SU-DHL-6 (cell line): ENCODE measurements at regions not wholly inside any gene's neighbourhood (a gene's known extent, or its start where the extent isn't known, plus 50 kb on each side); places are given as distances from the start of the nearest gene placed in this dataset.
"Not testable (repeated sequence)": the region's sequence is repeated elsewhere in the genome, so short reads cannot be mapped to it uniquely, and the experiment has no call there.

Experiments
- H2AFZ ChIP-seq: fragments of 200-600 bp; sonication (generic); 2 replicates; pipeline ENCODE4 v1.6.1; 2014; ENCODE audit warnings: low read depth, mild to moderate bottlenecking, moderate library complexity, mixed read lengths, antibody characterized with exemption, low read length; ENCODE audit not compliant: severe bottlenecking
- H3F3A ChIP-seq: fragments of 200-600 bp; shearing (Covaris generic); 2 replicates; pipeline ENCODE4 v1.6.0; 2016; ENCODE audit warnings: antibody characterized with exemption, mild to moderate bottlenecking; ENCODE audit not compliant: insufficient read depth
- H3K27ac ChIP-seq: fragments of 200-600 bp; sonication (generic); 2 replicates; pipeline ENCODE4 v1.5.1; 2016; ENCODE audit warnings: low read depth, mild to moderate bottlenecking, low read length, moderate library complexity, mixed read lengths
- H3K27me3 ChIP-seq: fragments of 200-600 bp; sonication (generic), shearing (Covaris generic); 2 replicates; pipeline ENCODE4 v1.6.0; 2014; ENCODE audit warnings: mild to moderate bottlenecking, low read length
- H3K36me3 ChIP-seq: fragments of 200-600 bp; sonication (generic); 2 replicates; pipeline ENCODE4 v1.6.1; 2014; ENCODE audit warnings: mild to moderate bottlenecking, low read length, mixed read lengths
- H3K4me2 ChIP-seq: fragments of 300-600, 200-600 bp; shearing (Covaris generic), sonication (generic); 2 replicates; pipeline ENCODE4 v1.6.0; 2014; ENCODE audit warnings: low read length, low read depth, mild to moderate bottlenecking; ENCODE audit not compliant: poor library complexity, severe bottlenecking
- H3K4me3 ChIP-seq: fragments of 200-600 bp; sonication (generic); 2 replicates; pipeline ENCODE4 v1.5.1; 2014; ENCODE audit warnings: antibody characterized with exemption, low read length, mild to moderate bottlenecking, mixed read lengths; ENCODE audit not compliant: insufficient read depth, poor library complexity, severe bottlenecking
- H3K79me2 ChIP-seq: fragments of 200-600 bp; sonication (generic); 2 replicates; pipeline ENCODE4 v1.6.1; 2014; ENCODE audit warnings: mild to moderate bottlenecking, low read length, moderate library complexity; ENCODE audit not compliant: insufficient read depth
- H3K9ac ChIP-seq: fragments of 200-600 bp; sonication (generic); 2 replicates; pipeline ENCODE4 v1.7.0; 2014; ENCODE audit warnings: mild to moderate bottlenecking, low read length
- H3K9me2 ChIP-seq: fragments of 200-600 bp; sonication (generic); replicated peaks from 2 replicates; pipeline ENCODE4 v1.6.1; 2014; ENCODE audit warnings: low read length; ENCODE audit not compliant: insufficient read depth
- H3K9me3 ChIP-seq: fragments of 200-600 bp; sonication (generic); 2 replicates; pipeline ENCODE4 v1.6.1; 2014; ENCODE audit warnings: low read length, mixed read lengths; ENCODE audit not compliant: insufficient read depth
- H4K20me1 ChIP-seq: fragments of 200-600 bp; sonication (generic); 2 replicates; pipeline ENCODE4 v1.6.1; 2014; ENCODE audit warnings: low read depth, mild to moderate bottlenecking, antibody characterized with exemption, low read length, moderate library complexity, mixed read lengths
- EZH2phosphoT487 ChIP-seq: fragments of 200-600 bp; sonication (generic), shearing (Covaris generic); conservative IDR thresholded peaks from 2 replicates; pipeline ENCODE4 v1.6.1; 2018; ENCODE audit warnings: mild to moderate bottlenecking, antibody characterized with exemption, low read length, moderate library complexity, mixed read lengths
- TF ChIP-seq, protein P1 (sequence below): fragments of 200-600 bp; sonication (generic); IDR thresholded peaks from one replicate; pipeline ENCODE4 v1.5.1; 2017; ENCODE audit warnings: antibody characterized with exemption, mild to moderate bottlenecking, low read length, moderate library complexity; ENCODE audit not compliant: insufficient read depth, poor library complexity, severe bottlenecking

DNA sequence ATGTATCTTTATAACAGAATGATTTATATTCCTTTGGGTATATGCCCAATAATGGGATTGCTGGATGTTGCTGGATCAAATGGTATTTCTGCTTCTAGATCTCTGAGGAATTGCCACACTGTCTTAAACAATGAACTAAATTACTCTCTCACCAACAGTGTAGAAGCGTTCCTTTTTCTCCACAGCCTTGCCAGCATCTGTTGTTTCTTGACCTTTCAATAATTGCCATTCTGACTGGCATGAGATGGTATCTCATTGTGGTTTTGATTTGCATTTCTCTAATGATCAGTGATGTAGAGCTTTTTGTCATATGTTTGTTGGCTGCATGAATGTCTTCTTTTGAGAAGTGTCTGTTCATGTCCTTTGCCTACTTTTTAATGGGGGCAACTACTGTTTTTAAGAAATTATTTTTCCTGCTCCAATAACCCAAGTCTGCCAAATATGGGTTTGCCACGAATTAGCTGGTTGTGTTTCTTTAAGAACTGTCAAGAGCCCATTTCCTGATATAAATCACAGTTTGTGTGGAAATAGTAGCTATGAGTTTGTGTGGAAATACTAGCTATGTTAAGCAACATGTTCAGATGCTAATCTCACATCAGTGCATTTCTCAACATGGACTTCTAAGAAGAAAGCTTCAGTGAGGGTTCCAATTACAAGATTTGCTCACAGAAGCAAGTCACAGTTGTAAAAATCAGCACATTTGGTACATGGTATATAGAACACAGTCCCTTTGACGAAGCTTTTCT is 259.4 kb downstream of the ANAPC1 start:
- Histone ChIP-seq H2AFZ (no peak overlapping the region), H3K9me3 (no peaks in the 10 kb centered on the region; the same call in 1 of the 2 replicates), H3F3A (no peaks in the 10 kb centered on the region), H3K4me2 (no peak overlapping the region), H3K79me2 (no peaks in the 10 kb centered on the region), H3K9ac (no peak overlapping the region), H4K20me1 (no peaks in the 10 kb centered on the region), H3K4me3 (no peak overlapping the region), H3K27ac (no peak overlapping the region), H3K27me3 (no peaks in the 10 kb centered on the region), H3K9me2 (no peaks in the 10 kb centered on the region), H3K36me3 (no peaks in the 10 kb centered on the region)
- TF ChIP-seq EZH2phosphoT487: no peak
- TF ChIP-seq, protein P1, sequence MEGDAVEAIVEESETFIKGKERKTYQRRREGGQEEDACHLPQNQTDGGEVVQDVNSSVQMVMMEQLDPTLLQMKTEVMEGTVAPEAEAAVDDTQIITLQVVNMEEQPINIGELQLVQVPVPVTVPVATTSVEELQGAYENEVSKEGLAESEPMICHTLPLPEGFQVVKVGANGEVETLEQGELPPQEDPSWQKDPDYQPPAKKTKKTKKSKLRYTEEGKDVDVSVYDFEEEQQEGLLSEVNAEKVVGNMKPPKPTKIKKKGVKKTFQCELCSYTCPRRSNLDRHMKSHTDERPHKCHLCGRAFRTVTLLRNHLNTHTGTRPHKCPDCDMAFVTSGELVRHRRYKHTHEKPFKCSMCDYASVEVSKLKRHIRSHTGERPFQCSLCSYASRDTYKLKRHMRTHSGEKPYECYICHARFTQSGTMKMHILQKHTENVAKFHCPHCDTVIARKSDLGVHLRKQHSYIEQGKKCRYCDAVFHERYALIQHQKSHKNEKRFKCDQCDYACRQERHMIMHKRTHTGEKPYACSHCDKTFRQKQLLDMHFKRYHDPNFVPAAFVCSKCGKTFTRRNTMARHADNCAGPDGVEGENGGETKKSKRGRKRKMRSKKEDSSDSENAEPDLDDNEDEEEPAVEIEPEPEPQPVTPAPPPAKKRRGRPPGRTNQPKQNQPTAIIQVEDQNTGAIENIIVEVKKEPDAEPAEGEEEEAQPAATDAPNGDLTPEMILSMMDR: no peak

DNA sequence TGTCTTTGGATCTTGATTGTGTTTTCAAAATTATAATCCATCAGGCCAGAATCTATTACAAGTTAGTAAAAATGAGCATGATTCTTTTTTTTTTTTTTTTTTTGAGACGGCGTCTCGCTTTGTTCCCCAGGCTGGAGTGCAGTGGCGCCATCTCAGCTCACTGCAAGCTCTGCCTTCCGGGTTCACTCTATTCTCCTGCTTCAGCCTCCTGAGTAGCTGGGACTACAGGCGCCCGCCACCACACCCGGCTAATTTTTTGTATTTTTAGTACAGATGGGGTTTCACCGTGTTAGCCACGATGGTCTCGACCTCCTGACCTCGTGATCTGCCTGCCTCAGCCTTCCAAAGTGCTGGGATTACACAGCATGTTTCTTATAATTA is 258.8 kb downstream of the ANAPC1 start:
- H4K20me1 ChIP-seq, H3K36me3 ChIP-seq, H3K9me2 ChIP-seq, H3K27ac ChIP-seq, H3K4me2 ChIP-seq, H3K9ac ChIP-seq, H3K4me3 ChIP-seq, H3K79me2 ChIP-seq, H3F3A ChIP-seq, H3K9me3 ChIP-seq, H3K27me3 ChIP-seq, H2AFZ ChIP-seq: not testable (repeated sequence)

DNA sequence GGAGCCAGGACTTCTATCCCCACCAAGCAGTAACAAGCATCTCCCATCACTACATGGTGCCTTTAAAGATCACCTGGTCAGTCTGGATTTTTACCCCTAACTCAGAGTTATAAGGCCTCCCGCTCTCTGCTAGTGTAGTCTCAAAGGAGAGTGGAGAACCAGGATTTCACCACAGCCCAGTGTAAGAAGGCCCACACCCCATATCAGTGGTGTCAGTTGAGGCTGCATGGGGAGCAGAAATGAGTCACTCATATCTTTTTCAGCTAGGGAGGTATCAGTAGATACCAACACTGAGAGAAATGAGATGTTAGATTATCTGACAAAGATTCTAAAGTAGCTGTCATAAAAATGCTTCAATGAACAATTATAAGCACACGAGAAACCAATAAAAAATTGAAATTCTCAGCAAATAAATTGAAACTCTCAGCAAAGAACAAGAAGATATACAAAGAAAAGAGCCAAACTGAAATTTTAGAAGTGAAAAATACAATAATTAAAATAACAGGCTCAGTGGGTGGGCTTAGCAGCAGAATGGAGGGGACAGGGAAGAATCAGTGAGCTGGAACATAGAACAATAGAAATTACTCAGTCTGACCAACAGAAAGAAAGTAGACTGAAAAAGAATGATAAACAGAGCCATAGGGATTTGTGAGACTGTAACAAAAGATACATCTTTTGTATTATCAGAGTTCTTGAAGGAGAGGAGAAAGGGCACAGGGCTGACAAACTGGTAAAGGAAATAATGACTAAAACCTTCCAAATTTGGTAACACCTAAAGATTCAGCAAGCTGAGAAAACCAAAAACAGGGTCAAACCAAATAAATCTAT is 257.7 kb downstream of the ANAPC1 start:
- no peak for TF ChIP-seq EZH2phosphoT487
- Histone ChIP-seq H3K27ac (no peak overlapping the region), H3F3A (no peaks in the 10 kb centered on the region), H3K9me2 (no peaks in the 10 kb centered on the region), H3K9ac (no peak overlapping the region), H3K79me2 (no peaks in the 10 kb centered on the region), H3K4me2 (no peak overlapping the region), H3K9me3 (no peaks in the 10 kb centered on the region; the same call in 1 of the 2 replicates), H4K20me1 (no peaks in the 10 kb centered on the region), H2AFZ (no peak overlapping the region), H3K36me3 (no peaks in the 10 kb centered on the region), H3K27me3 (no peaks in the 10 kb centered on the region), H3K4me3 (no peak overlapping the region)

DNA sequence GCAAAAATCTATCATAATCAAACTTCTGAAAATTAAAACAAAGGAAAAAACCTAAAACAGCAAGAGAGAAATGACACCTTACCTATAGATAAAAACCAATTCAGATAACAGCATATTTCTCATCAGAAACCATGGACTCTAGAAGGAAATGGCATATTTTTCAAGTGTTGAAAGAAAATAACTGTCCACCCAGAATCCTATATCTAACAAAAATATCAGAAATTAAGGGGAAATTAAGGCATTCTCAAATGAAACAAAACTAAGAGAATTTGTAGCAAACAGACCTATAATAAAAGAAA is 257.2 kb downstream of the ANAPC1 start:
- Histone ChIP-seq H3F3A (no peaks in the 10 kb centered on the region), H4K20me1 (no peaks in the 10 kb centered on the region), H3K27ac (no peak overlapping the region), H3K79me2 (no peaks in the 10 kb centered on the region), H2AFZ (no peak overlapping the region), H3K27me3 (no peaks in the 10 kb centered on the region), H3K9me3 (no peaks in the 10 kb centered on the region; the same call in 1 of the 2 replicates), H3K4me2 (no peak overlapping the region), H3K9me2 (no peaks in the 10 kb centered on the region), H3K9ac (no peak overlapping the region), H3K4me3 (no peak overlapping the region), H3K36me3 (no peaks in the 10 kb centered on the region)
- TF ChIP-seq, protein P1: no peak
- no peak for TF ChIP-seq EZH2phosphoT487
